B cell (primary cell): ENCODE measurements at regions not wholly inside any gene's neighbourhood (a gene's known extent, or its start where the extent isn't known, plus 50 kb on each side); places are given as distances from the start of the nearest gene placed in this dataset.

Experiments used
- ATAC-seq: fragments of 200-7000 bp; cut with Tn5 transposase; one replicate; pipeline ENCODE4 v1.10.0; 2021; ENCODE audit warnings: low read depth, mild to moderate bottlenecking, moderate number of reproducible peaks, moderate library complexity
- CTCF ChIA-PET: fragments of 350-600 bp; sonication (Branson Sonifier 250); formaldehyde crosslinking; loops from one replicate; lab custom pipeline; 2021; ENCODE audit warnings: antibody characterized with exemption, inconsistent platforms; lab: Charles Lee
- POLR2A ChIA-PET: fragments of 350-600 bp; sonication (Branson Sonifier 250); formaldehyde crosslinking; loops from one replicate; lab custom pipeline; 2021; ENCODE audit warnings: antibody characterized with exemption; lab: Charles Lee
- DNase-seq: peaks from one replicate; pipeline ENCODE4 v3.0.0; 2013
- H2AFZ ChIP-seq: 2 replicates; pipeline ENCODE4 v1.6.1; 2012; ENCODE audit warnings: mild to moderate bottlenecking, low read depth, low read length; ENCODE audit not compliant: insufficient read depth, poor library complexity, severe bottlenecking
- H3K27ac ChIP-seq, 2 donors: 1 replicate in 1 of 2; 2 replicates in 1 of 2; pipeline ENCODE4 v1.5.1; 2012 to 2013; ENCODE audit warnings: low read length in 2 of 2, mild to moderate bottlenecking in 2 of 2, moderate library complexity in 1 of 2
- H3K27me3 ChIP-seq, 4 experiments: fragments of 200-600 bp in 1 of 4; sonication (generic) in 1 of 4; replicated peaks in 1 of 4; 1 replicate in 2 of 4; 2 replicates in 2 of 4; pipeline versions ENCODE4 v1.6.1 to v1.7.0; 2013 to 2016; ENCODE audit warnings: low read length in 3 of 4, mild to moderate bottlenecking in 2 of 4, mixed read lengths in 1 of 4, moderate library complexity in 1 of 4; ENCODE audit not compliant: insufficient read depth in 4 of 4, control insufficient read depth in 3 of 4; ENCODE audit errors: control extremely low read depth in 1 of 4
- H3K36me3 ChIP-seq, 2 experiments: replicated peaks in 1 of 2; 1 replicate in 1 of 2; 2 replicates in 1 of 2; pipeline versions ENCODE4 v1.6.1 to v1.7.1; 2013; ENCODE audit warnings: low read length in 1 of 2; ENCODE audit not compliant: insufficient read depth in 2 of 2, control insufficient read depth in 1 of 2; ENCODE audit errors: control extremely low read depth in 1 of 2, extremely low read depth in 1 of 2
- H3K4me1 ChIP-seq, 2 donors: fragments of 200-600 bp in 1 of 2; sonication (generic) in 1 of 2; 1 replicate in 1 of 2; 2 replicates in 1 of 2; pipeline versions ENCODE4 v1.5.1 to v1.6.1; 2013 to 2017; ENCODE audit warnings: low read length in 2 of 2; ENCODE audit not compliant: control insufficient read depth in 2 of 2, insufficient read depth in 2 of 2
- H3K4me2 ChIP-seq: replicated peaks from 2 replicates; pipeline ENCODE3; 2012; ENCODE audit warnings: mild to moderate bottlenecking, low read depth, low read length; ENCODE audit not compliant: poor library complexity, severe bottlenecking
- H3K4me3 ChIP-seq, 5 experiments: fragments of 200-600 bp in 1 of 5; sonication (generic) in 1 of 5; 1 replicate in 3 of 5; 2 replicates in 2 of 5; pipeline versions ENCODE4 v1.5.1 to v1.7.0; 2011 to 2016; ENCODE audit warnings: low read length in 4 of 5, mild to moderate bottlenecking in 4 of 5, low read depth in 2 of 5, control low read depth in 1 of 5, moderate library complexity in 1 of 5; ENCODE audit not compliant: insufficient read depth in 1 of 5; ENCODE audit errors: control extremely low read depth in 1 of 5, extremely low read depth in 1 of 5
- H3K79me2 ChIP-seq: fragments of 200-600 bp; sonication (generic); one replicate; pipeline ENCODE4 v1.6.0; 2016; ENCODE audit warnings: low read length; ENCODE audit not compliant: control insufficient read depth, insufficient read depth
- H3K9ac ChIP-seq: fragments of 200-600 bp; sonication (generic); 2 replicates; pipeline ENCODE4 v1.6.1; 2017; ENCODE audit warnings: mild to moderate bottlenecking, low read length, moderate library complexity
- H3K9me3 ChIP-seq, 3 donors: one replicate each; pipeline versions ENCODE4 v1.6.1 to v1.7.1; 2013; ENCODE audit warnings: low read length in 2 of 3; ENCODE audit not compliant: control insufficient read depth in 2 of 3, insufficient read depth in 1 of 3; ENCODE audit errors: control extremely low read depth in 1 of 3
- H4K20me1 ChIP-seq: 2 replicates; pipeline ENCODE4 v1.6.0; 2012; ENCODE audit warnings: mild to moderate bottlenecking, low read length; ENCODE audit not compliant: insufficient read depth, control insufficient read depth, poor library complexity, severe bottlenecking
- H3K27ac Mint-ChIP-seq: one replicate; pipeline ENCODE4 v1.8.0; 2021; ENCODE audit warnings: mixed read lengths
- H3K27me3 Mint-ChIP-seq: one replicate; pipeline ENCODE4 v1.8.0; 2021; ENCODE audit warnings: mixed read lengths
- H3K4me1 Mint-ChIP-seq: one replicate; pipeline ENCODE4 v1.8.0; 2021; ENCODE audit warnings: mixed read lengths
- H3K4me3 Mint-ChIP-seq: one replicate; pipeline ENCODE4 v1.8.0; 2021; ENCODE audit warnings: mixed read lengths
- H3K9me3 Mint-ChIP-seq: one replicate; pipeline ENCODE4 v1.8.0; 2022; ENCODE audit warnings: mixed read lengths; ENCODE audit not compliant: insufficient read depth
- EZH2 ChIP-seq: IDR thresholded peaks from 2 replicates; pipeline ENCODE4 v1.6.1; 2012; ENCODE audit warnings: borderline replicate concordance, low read depth, mild to moderate bottlenecking, moderate library complexity, low read length; ENCODE audit not compliant: insufficient read depth, poor library complexity, severe bottlenecking
- WGBS: methylation state at CpG from one replicate; pipeline ENCODE4 v1.1.5; 2013; ENCODE audit warnings: missing lambda C conversion rate; ENCODE audit not compliant: insufficient coverage; 5-methylcytosine and 5-hydroxymethylcytosine counted together
- intact Hi-C: fragments of 100-400 bp; cut with micrococcal nuclease; formaldehyde crosslinking; loops from one replicate; pipeline ENCODE4 v1.10.0; 2022
- TF ChIP-seq, protein P1 (sequence below): fragments of 200-600 bp; IDR thresholded peaks from one replicate; pipeline ENCODE4 v1.8.0; 2022; ENCODE audit warnings: antibody characterized with exemption, mild to moderate bottlenecking

DNA sequence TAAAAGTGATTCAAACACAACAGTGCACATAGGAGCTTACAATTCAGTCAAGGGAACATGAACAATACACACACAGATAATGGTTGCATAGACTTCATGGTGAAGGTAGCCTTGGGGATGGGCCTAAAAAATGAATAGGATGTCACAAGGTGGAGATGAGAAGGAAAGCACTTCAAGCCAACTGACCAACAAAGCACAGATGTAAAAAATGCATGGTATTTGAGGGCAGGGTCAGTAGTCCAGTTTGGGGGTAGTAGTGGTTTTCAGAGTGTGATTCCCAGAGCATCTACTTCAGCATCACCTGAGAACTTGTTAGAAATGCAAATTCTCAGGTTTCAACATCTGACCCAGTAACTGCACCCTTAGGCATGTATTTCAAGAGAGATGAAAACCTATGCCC lies 88.9 kb downstream of the PERP start:
- Histone ChIP-seq H3K27me3 (peaks cover 0 to 6% (median 2%) of the 10 kb centered on the region in 4 experiments), H3K9ac (no peak overlapping the region), H3K4me2 (no peak overlapping the region), H3K36me3 (no peaks in the 10 kb centered on the region), H3K4me1 (no peaks in the 10 kb centered on the region), H3K9me3 (no peaks in the 10 kb centered on the region), H4K20me1 (no peaks in the 10 kb centered on the region), H3K79me2 (no peaks in the 10 kb centered on the region), H3K4me3 (no peak overlapping the region), H3K27ac (no peak overlapping the region), H2AFZ (no peak overlapping the region)
- intact Hi-C loops, result no loop called here
- H3K27ac Mint-ChIP-seq, result no peak overlapping the region
- no peak for DNase-seq
- no peak for TF ChIP-seq EZH2
- H3K27me3 Mint-ChIP-seq, result peaks cover 15% of the 10 kb centered on the region
- H3K4me1 Mint-ChIP-seq, result no peaks in the 10 kb centered on the region
- POLR2A ChIA-PET, result no interaction called here
- no peak for ATAC-seq
- H3K4me3 Mint-ChIP-seq, result no peak overlapping the region
- no peaks in the 10 kb centered on the region for H3K9me3 Mint-ChIP-seq
- CTCF ChIA-PET, result no interaction called here

DNA sequence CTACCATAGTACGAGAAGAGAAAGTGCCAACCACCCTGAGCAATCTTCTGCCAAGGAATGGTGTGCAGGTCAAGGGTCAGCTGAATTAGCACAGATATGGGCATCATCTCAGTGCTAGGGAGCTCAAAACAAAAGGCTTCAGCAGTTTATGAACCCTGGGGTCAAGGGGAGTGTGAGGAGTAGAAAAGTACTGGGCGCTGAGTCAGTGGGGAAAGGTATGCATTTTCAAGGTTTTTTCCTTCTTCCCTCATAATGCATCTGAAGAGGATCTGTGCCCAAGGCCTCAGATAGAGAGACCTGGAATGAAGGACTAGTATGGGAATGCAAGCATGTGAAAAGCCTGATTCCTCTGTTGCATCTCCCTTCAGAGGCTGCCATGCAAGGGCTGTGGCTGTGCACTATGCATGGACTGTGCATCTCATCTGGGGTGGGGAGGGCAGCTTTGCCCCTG lies 81.7 kb downstream of the PERP start:
- no peak overlapping the region for H3K9ac ChIP-seq
- no peaks in the 10 kb centered on the region for H4K20me1 ChIP-seq
- no peak overlapping the region for H3K4me2 ChIP-seq
- no peaks in the 10 kb centered on the region for H3K4me1 ChIP-seq
- no peak overlapping the region for H3K4me3 Mint-ChIP-seq
- H3K27ac Mint-ChIP-seq, result no peak overlapping the region
- ChIA-PET CTCF (no interaction called here), POLR2A (no interaction called here)
- peaks cover 0 to 4% (median under 1%) of the 10 kb centered on the region in 4 experiments for H3K27me3 ChIP-seq
- no peaks in the 10 kb centered on the region for H3K79me2 ChIP-seq
- H3K9me3 ChIP-seq, result no peaks in the 10 kb centered on the region
- 88% methylated on average over 1 of the region's 2 CpGs for WGBS
- no peaks in the 10 kb centered on the region for H3K9me3 Mint-ChIP-seq
- no peak for TF ChIP-seq EZH2
- TF ChIP-seq, protein P1, sequence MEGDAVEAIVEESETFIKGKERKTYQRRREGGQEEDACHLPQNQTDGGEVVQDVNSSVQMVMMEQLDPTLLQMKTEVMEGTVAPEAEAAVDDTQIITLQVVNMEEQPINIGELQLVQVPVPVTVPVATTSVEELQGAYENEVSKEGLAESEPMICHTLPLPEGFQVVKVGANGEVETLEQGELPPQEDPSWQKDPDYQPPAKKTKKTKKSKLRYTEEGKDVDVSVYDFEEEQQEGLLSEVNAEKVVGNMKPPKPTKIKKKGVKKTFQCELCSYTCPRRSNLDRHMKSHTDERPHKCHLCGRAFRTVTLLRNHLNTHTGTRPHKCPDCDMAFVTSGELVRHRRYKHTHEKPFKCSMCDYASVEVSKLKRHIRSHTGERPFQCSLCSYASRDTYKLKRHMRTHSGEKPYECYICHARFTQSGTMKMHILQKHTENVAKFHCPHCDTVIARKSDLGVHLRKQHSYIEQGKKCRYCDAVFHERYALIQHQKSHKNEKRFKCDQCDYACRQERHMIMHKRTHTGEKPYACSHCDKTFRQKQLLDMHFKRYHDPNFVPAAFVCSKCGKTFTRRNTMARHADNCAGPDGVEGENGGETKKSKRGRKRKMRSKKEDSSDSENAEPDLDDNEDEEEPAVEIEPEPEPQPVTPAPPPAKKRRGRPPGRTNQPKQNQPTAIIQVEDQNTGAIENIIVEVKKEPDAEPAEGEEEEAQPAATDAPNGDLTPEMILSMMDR, result no peak
- no peak overlapping the region for H3K27ac ChIP-seq
- ATAC-seq, result no peak
- H3K4me1 Mint-ChIP-seq, result no peaks in the 10 kb centered on the region
- DNase-seq, result no peak
- H2AFZ ChIP-seq, result no peak overlapping the region
- intact Hi-C loops, result no loop called here
- H3K27me3 Mint-ChIP-seq, result peaks cover 13% of the 10 kb centered on the region
- no peak overlapping the region for H3K4me3 ChIP-seq
- no peaks in the 10 kb centered on the region for H3K36me3 ChIP-seq
